Adrenal gland (tissue), 5 donors: ENCODE measurements at regions not wholly inside any gene's neighbourhood (a gene's known extent, or its start where the extent isn't known, plus 50 kb on each side); places are given as distances from the start of the nearest gene placed in this dataset.

Experiments used
- CTCF ChIP-seq, 6 experiments: fragments of 450-650 bp in 4 of 6; fragments of 200-600 bp in 2 of 6; sonication (generic) in 1 of 6; IDR thresholded peaks; 1 replicate in 5 of 6; 2 replicates in 1 of 6; pipeline versions ENCODE4 v1.5.1 to v1.8.0; 2016 to 2021; ENCODE audit warnings: antibody characterized with exemption in 6 of 6, mild to moderate bottlenecking in 2 of 6, moderate library complexity in 1 of 6
- POLR2A ChIP-seq, 2 donors: fragments of 450-650 bp; IDR thresholded peaks; one replicate each; pipeline ENCODE4 v1.6.1; 2017; ENCODE audit warnings: antibody characterized with exemption in 2 of 2, mild to moderate bottlenecking in 2 of 2, moderate library complexity in 1 of 2
- donor health status: DM: no; HTN: no; CAD: no.

- TF ChIP-seq CTCF (IDR thresholded peaks at IDR 0.05): no peak
- no peak for TF ChIP-seq POLR2A (IDR thresholded peaks at IDR 0.05)
These were observed 1093.6 kb upstream of the GHITM start for GRCh38 chr10:83045731-83046130.
